Nephron (organoid): ENCODE measurements at regions not wholly inside any gene's neighbourhood (a gene's known extent, or its start where the extent isn't known, plus 50 kb on each side); places are given as distances from the start of the nearest gene placed in this dataset.

ENCODE experiments used
- H3K27ac Mint-ChIP-seq, 3 experiments: 2 replicates each; pipeline ENCODE4 v1.8.0; 2020; ENCODE audit warnings: mixed read lengths in 3 of 3, mild to moderate bottlenecking in 2 of 3, moderate library complexity in 1 of 3
- H3K27me3 Mint-ChIP-seq: 2 replicates; pipeline ENCODE4 v1.8.0; 2021; ENCODE audit warnings: low read depth, mild to moderate bottlenecking, moderate library complexity, mixed read lengths
- H3K36me3 Mint-ChIP-seq: 2 replicates; pipeline ENCODE4 v1.8.0; 2020; ENCODE audit warnings: low read depth, mixed read lengths
- H3K4me1 Mint-ChIP-seq: 2 replicates; pipeline ENCODE4 v1.8.0; 2020; ENCODE audit warnings: mixed read lengths
- H3K4me3 Mint-ChIP-seq, 3 experiments: 2 replicates each; pipeline ENCODE4 v1.8.0; 2020; ENCODE audit warnings: mild to moderate bottlenecking in 3 of 3, mixed read lengths in 3 of 3, moderate library complexity in 2 of 3
- H3K9me3 Mint-ChIP-seq: 2 replicates; pipeline ENCODE4 v1.8.0; 2020; ENCODE audit warnings: mixed read lengths
- TF ChIP-seq, protein P1 (sequence below), 3 experiments: fragments of 200-600 bp; sonication (generic); IDR thresholded peaks; one replicate each; pipeline ENCODE4 v1.5.0; 2021; ENCODE audit warnings: antibody characterized with exemption in 3 of 3; ENCODE audit not compliant: unreplicated experiment in 3 of 3

- peaks cover 19% of the 10 kb centered on the region for H3K27me3 Mint-ChIP-seq
- TF ChIP-seq, protein P1, sequence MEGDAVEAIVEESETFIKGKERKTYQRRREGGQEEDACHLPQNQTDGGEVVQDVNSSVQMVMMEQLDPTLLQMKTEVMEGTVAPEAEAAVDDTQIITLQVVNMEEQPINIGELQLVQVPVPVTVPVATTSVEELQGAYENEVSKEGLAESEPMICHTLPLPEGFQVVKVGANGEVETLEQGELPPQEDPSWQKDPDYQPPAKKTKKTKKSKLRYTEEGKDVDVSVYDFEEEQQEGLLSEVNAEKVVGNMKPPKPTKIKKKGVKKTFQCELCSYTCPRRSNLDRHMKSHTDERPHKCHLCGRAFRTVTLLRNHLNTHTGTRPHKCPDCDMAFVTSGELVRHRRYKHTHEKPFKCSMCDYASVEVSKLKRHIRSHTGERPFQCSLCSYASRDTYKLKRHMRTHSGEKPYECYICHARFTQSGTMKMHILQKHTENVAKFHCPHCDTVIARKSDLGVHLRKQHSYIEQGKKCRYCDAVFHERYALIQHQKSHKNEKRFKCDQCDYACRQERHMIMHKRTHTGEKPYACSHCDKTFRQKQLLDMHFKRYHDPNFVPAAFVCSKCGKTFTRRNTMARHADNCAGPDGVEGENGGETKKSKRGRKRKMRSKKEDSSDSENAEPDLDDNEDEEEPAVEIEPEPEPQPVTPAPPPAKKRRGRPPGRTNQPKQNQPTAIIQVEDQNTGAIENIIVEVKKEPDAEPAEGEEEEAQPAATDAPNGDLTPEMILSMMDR (IDR thresholded peaks at IDR 0.05; ENCODE audit: unreplicated experiment in 3 of 3): no peak
- H3K9me3 Mint-ChIP-seq: no peaks in the 10 kb centered on the region
- no peak overlapping the region for H3K27ac Mint-ChIP-seq
- no peak overlapping the region for H3K4me3 Mint-ChIP-seq
- H3K36me3 Mint-ChIP-seq: no peaks in the 10 kb centered on the region
- H3K4me1 Mint-ChIP-seq: peaks cover 42% of the 10 kb centered on the region
Measured at GRCh38 chr1:34415140-34415539, 238.4 kb downstream of the C1orf94 start.

DNA sequence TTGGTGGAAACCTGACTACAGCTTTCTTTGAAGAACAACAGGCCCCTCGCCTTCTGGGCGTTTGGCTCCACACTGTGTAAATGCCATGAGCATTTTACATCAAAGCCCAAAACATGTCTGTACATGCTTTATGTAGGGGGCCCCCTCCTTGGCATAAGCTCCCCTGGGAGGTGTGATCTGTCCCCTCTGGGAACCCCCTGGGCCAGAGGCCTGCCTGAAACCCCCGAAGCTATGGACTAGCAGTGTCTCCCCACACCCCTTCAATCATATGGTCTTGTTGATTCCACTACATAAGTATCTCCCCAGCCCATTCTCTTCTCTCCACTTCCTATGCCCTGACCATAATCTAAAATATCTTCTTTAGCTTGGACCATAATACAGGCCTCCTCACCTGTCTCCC, 241.5 kb downstream of the C1orf94 start:
- TF ChIP-seq, protein P1 (IDR thresholded peaks at IDR 0.05; ENCODE audit: unreplicated experiment in 3 of 3): no peak
- Mint-ChIP-seq H3K27me3 (peaks cover 26% of the 10 kb centered on the region), H3K4me1 (peaks cover 36% of the 10 kb centered on the region), H3K4me3 (no peak overlapping the region), H3K9me3 (no peaks in the 10 kb centered on the region), H3K27ac (peak overlapping the region in 1 of 3 experiments; percentile 68), H3K36me3 (no peaks in the 10 kb centered on the region)

DNA sequence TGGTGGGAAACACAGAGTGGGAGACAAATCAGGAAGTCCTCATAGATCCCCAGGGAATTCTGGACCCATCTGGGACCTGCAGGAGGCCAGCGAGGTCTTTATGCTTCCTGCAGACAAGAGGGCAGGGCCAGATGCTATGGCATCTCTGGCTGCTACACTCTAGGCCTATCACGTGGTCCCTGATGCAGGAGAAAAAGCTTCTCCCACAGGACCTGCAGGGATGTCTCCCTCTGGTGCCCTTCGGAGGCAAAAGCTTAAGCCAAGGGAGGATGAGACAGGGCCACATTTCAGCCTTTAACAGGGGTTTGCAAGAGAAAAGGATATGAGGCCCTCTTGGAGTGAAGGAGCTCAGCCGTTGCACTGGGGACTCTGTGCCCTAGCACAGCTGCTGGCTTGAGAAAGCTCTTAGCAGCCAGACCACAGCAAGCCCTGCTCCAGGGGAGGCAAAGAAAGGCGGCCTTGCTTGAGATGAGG, 243.0 kb downstream of the C1orf94 start:
- TF ChIP-seq, protein P1 (IDR thresholded peaks at IDR 0.05; ENCODE audit: unreplicated experiment in 3 of 3): peak in 2 of 3 experiments; percentile 19 to 37
- H3K4me3 Mint-ChIP-seq: no peak overlapping the region
- no peaks in the 10 kb centered on the region for H3K36me3 Mint-ChIP-seq
- H3K9me3 Mint-ChIP-seq: no peaks in the 10 kb centered on the region
- peak overlapping the region; percentile 27 to 61 (median 37) for H3K27ac Mint-ChIP-seq
- peaks cover 30% of the 10 kb centered on the region for H3K4me1 Mint-ChIP-seq
- peaks cover 28% of the 10 kb centered on the region for H3K27me3 Mint-ChIP-seq

DNA sequence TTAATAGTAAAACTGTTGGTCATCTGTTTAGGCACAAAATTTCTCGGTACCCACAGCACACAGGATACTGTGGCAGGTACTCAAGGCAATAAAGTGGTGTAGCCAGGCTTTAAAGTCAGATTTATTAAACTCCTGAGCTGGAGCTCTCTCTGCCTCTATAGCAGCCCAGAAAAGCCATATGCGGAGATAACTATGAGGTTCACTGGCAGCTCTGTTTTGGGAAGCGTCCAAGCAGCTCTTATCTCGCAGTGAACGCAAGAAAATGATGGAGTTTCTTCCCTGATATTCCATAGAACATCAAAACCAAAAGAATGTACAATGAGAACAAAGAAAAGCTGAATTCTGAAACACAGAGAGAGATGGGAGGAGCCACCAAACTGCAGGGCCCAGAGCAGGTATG, 248.3 kb downstream of the C1orf94 start:
- no peak overlapping the region for H3K4me3 Mint-ChIP-seq
- no peaks in the 10 kb centered on the region for H3K36me3 Mint-ChIP-seq
- H3K4me1 Mint-ChIP-seq: peaks cover 11% of the 10 kb centered on the region
- H3K9me3 Mint-ChIP-seq: no peaks in the 10 kb centered on the region
- H3K27me3 Mint-ChIP-seq: peaks cover 24% of the 10 kb centered on the region
- TF ChIP-seq, protein P1 (IDR thresholded peaks at IDR 0.05; ENCODE audit: unreplicated experiment in 3 of 3): no peak
- peak overlapping the region in 2 of 3 experiments; percentile 12 to 43 for H3K27ac Mint-ChIP-seq

DNA sequence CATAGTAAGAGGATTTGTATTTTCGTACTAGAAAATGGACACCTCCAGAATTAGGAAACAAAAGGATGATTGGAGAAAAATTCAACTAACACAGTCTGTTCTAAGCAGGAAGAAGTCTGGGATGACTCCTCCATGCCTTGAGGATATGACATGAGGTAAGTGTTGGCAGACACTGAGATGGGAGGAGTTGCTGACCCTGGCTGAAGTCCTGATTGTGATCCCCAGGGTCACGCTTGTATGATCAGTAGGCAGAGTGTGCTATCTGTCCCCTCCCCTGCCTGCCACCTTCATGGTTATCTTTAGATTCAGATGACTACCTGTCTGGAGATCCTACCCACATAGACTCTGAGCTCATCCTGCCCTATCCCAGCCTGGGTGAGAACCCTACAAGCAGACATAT, 249.1 kb downstream of the C1orf94 start:
- H3K4me1 Mint-ChIP-seq: peaks cover 8% of the 10 kb centered on the region
- H3K27me3 Mint-ChIP-seq: peaks cover 24% of the 10 kb centered on the region
- TF ChIP-seq, protein P1 (IDR thresholded peaks at IDR 0.05; ENCODE audit: unreplicated experiment in 3 of 3): no peak
- H3K4me3 Mint-ChIP-seq: no peak overlapping the region
- no peaks in the 10 kb centered on the region for H3K36me3 Mint-ChIP-seq
- H3K27ac Mint-ChIP-seq: no peak overlapping the region
- no peaks in the 10 kb centered on the region for H3K9me3 Mint-ChIP-seq

- TF ChIP-seq, protein P1 (IDR thresholded peaks at IDR 0.05; ENCODE audit: unreplicated experiment in 3 of 3): no peak
- Mint-ChIP-seq H3K4me3 (no peak overlapping the region), H3K27me3 (peaks cover 21% of the 10 kb centered on the region), H3K4me1 (peaks cover 8% of the 10 kb centered on the region), H3K27ac (no peak overlapping the region), H3K36me3 (no peaks in the 10 kb centered on the region), H3K9me3 (no peaks in the 10 kb centered on the region)
Measured at GRCh38 chr1:34426325-34426896, 249.7 kb downstream of the C1orf94 start.
